CD4-positive, alpha-beta T cell treated with Interleukin-15 for 1 hour (primary cell): ENCODE measurements at regions not wholly inside any gene's neighbourhood (a gene's known extent, or its start where the extent isn't known, plus 50 kb on each side); places are given as distances from the start of the nearest gene placed in this dataset.
"Not testable (repeated sequence)": the region's sequence is repeated elsewhere in the genome, so short reads cannot be mapped to it uniquely, and the experiment has no call there.

Experiments
- DNase-seq: peaks from one replicate; pipeline ENCODE4 v3.0.0-alpha.2; 2020

DNA sequence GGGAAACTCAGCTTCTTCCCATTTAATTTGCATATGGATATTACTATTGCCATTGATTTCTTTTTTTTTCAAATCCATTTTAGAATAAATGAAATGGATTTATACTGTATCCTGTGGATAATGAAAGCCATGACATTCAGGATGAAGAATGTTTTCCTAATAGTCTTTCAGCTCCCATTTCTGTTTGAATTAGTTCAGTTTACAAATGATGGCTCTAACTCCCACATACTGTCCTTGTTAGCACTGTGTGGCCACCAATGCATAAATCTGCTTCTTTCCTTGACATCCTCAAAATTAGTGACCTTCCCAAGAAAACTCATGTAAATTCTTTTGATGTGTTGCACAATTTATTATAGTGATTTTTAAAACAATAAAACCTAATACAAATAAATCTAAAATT lies 693.2 kb upstream of the GJE1 start:
- DNase-seq, result no peak

DNA sequence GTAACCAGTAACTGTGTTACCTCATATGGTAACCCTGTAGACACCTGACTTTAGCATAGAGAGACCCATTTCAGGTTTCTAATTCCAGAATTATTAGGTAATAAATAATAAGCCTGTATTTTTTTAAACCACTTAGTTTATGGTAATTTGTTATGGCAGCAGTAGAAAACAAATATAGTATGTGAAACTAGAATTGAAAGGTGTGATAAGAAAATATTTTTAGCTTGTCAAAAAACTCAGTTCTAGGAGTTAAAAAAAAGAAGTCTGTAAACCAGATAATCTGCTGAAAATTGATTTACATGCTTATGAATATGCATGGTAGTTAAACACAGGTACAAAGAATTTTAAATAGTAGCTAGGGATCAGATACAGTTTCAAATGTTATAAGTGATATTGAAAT lies 695.0 kb upstream of the GJE1 start:
- no peak for DNase-seq

DNA sequence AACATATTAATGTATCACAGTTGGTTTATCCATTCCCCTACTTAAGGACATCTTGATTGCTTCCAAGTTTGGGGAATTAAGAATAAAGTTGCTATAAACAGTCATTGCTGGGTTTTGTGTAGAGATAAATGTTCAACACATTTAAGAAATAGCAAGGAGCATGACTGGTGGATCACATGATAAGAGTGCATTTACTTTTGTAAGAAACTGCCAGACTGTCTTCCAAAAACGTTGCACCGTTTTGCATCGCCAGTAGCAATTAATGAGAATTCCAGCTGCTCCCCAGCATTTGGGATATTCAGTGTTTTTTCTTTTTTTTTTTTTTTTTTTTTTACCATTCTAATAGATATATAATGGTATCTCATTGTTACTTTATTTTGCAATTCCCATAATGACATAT lies 695.7 kb upstream of the GJE1 start:
- DNase-seq, result no peak

DNA sequence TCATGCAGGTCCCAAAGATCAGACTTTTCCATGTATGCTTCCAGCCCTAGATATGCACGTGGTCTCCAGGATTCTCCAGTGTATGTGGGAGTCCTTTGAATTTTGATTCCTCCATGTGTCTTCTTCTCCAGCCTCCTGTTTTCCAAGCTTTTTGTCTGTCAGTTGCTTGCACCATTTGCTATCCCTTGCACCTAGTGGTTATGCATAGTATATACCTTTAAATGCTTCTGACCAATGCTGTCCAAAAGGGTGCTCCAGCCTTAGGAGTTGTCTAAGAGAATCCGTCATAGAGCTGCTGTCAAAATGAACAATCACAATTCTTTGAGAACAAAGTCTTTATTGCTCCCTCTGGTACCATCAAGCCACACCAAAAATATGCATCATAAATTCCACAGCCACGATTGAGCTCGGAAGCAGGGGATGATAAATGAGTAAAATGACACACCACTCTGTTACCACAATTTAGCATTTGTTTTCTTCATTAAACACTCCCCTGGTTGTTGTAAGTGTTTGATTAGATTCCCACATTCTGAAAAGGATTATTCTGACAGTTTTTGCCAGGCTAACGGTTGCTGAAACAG lies 706.2 kb upstream of the GJE1 start:
- DNase-seq, result no peak

DNA sequence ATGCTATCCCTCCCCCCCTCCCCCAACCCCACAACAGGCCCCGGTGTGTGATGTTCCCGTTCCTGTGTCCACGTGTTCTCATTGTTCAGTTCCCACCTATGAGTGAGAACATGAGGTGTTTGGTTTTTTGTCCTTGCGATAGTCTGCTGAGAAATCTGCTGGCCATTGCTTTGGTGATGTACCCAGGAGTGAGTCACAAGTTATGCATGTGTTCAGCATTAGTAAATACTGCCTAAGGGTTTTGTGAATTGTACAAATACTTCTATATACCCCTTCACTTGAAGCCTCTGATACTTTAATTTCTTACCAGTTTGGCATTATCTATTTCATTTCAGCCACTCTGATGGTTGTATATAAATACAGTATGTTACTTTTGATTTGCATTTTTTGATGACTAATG lies 711.3 kb upstream of the GJE1 start:
- DNase-seq, result no peak

DNA sequence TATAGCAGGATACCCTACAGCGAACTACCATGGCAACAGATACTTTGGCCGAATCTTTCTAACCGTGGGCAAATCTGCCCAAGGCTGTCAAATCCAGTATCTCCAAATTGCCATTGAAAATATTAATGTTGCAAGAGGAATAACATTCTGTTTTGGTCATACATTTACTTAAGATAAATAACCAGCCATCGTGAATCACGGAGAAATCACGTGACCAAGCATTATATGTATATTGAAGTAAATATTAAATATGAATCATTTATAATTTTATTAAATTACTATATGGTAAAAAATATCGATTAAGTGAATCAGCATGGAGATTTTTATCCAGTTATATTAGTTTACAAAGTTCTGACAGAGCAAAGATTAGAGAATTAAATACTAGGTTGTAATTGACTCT lies 714.6 kb upstream of the GJE1 start:
- DNase-seq, result no peak

DNA sequence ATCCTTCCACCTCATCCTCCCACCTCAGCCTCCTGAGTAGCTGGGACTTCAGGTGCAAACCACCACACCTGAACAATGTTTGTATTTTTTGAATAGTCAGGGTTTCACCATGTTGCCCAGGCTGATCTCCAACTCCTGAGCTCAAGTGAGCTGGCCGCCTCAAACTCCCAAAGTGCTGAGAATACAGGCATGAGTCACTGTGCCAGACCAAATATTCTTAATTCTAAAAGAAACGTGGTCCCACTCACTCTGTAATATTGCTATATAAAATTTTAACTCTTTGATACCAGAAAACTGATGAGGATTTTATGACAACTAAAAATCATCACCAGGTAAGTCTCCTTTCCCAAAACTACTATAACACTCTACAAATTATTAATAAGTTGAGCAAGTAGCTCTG lies 716.8 kb upstream of the GJE1 start:
- no peak for DNase-seq

DNA sequence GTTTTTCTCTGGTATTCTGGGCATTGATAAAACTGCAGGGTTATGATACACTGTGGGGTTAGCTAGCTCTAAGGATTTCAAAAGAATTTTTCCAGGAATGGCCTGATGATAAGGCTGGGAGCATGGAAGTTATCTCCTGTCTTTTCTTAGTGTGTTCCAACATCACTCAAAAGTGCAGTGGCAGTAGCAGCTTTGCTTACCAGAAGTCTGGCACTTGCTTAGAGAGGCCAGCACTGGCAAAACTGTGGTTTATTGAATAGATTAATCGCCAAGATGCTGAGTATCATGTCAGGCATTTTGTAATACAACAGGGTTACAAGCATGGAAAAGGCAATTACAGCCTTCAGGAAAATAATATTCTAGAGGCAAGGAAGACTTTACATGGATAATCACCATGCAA lies 719.5 kb upstream of the GJE1 start:
- no peak for DNase-seq

DNA sequence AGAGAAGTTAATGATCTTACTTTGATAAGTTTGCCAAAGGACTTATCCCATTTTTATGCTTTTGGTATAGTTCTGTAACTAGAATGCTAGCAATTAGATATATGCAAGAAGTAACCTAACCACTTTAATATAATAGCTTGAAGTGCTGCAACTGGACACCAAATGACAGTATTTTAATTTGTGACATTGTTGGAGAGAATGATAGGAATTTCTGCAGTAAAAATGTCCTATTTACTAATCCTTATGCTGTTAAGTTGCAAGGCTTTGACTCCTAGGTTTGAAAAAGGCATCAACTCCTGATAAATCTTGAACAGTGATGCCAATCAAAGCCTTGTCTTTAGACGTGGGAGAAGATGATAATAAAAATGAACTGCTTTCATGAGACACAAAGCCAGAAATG lies 726.0 kb upstream of the GJE1 start:
- DNase-seq, result no peak

DNA sequence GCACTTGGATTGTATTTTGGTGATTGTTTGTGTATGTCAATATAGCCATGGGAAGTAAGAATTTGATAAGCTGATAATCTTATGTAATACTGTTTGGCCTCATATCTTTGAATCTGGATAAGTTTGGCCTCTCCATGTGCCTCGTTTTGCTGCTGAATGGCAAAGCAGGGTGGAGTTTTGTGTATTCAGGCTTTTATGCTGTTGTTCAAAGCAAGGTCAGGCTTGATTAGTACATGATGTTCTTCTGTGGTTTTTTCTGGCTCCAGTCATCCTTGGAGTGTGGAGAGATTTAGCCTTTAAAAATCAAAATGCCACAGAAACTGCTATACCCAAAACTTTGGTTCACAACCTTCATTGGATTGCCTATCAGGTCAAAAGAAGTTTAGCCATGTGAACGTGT lies 728.9 kb upstream of the GJE1 start:
- DNase-seq, result no peak

DNA sequence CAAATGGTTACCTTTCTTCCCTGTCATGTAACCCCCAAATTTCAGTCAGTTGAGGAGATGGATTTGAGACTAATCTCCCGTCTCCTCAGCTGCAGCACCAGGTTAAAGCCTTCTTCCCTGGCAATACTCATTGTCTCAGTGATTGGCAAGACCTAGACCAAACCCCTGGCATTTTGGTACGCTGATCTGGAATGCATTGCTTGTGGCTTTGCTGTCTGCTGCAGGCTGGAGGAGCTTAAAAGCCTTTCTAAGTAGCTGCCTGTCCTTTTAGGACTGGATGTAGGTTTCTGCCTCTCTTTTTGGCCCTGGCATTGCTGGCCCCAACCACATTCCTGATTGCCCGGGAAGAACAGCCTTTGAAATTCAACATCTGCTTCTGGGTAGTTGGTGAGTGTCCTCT lies 729.6 kb upstream of the GJE1 start:
- no peak for DNase-seq

DNA sequence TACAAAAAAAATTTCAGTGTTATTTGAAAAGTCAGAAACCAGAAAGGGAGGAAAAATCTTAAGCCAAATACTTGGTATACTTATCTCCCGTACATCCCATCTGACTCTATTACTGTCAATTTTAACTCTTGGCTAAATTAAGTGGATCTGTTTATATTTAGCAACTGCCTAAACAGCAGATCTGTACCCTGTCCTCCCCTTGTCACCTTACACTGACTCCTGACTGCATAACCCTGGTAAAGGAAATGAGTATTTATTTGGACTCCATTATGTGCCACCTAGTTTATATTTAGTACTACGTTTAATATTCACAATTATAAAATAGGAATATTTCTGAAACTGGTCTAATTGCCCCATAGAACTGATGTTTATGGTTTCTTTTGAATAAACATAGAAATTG lies 730.2 kb upstream of the GJE1 start:
- DNase-seq, result no peak

DNA sequence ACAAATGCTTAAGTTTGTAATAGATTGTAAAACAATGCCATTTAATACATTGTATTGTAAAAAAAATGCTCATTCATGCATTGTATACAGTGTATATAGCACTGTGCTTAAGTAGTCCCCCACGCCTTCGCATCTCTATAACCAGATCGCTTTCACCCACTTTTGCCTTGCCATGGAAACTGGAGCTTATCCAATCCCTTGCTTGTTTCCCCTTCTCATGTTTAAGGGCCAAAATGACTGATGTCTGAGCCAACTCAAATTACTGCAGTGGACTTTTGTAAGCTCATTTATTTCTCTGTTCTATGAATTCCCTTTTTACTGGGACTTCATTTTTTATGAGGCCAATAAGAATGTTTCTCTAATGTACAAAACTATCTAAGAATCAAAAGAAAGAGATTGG lies 730.9 kb upstream of the GJE1 start:
- DNase-seq, result no peak

DNA sequence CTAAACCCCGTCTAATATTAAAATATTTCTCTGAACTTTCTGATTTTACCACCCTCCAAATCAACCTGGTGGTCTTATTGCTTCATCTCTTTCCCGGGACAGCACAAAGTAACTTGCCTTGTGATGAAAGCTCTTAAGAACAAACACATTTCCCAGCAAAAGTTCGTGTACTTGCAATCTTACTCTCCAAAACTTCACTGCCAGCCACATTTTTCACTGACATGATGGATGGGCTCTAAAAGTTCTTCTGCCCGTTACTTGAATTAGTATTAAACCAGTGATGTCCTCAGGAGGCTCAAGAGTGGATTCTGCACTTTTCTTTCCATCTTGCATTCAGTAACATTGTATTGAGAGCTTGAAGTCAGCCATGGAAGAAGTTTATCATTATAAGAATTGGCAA lies 731.6 kb upstream of the GJE1 start:
- no peak for DNase-seq

DNA sequence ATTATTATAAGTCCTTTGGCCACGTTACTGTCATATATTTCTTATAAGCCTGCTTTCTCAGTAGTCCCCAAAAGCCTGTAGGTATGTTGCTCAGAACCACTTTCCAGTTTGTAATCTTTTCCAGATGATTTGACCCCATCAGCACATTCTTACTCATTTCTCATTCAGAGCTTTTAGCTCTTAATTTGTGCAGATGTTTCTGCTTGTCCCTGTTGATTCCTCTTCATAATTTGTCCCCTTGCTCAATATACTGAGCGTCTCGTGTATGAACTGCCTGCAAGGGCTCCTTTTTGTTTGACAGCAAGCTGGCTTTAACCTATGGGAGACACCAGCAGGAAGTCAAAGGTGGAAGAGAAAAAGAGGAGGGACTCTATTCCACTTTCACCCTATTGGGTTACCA lies 733.8 kb upstream of the GJE1 start:
- no peak for DNase-seq

DNA sequence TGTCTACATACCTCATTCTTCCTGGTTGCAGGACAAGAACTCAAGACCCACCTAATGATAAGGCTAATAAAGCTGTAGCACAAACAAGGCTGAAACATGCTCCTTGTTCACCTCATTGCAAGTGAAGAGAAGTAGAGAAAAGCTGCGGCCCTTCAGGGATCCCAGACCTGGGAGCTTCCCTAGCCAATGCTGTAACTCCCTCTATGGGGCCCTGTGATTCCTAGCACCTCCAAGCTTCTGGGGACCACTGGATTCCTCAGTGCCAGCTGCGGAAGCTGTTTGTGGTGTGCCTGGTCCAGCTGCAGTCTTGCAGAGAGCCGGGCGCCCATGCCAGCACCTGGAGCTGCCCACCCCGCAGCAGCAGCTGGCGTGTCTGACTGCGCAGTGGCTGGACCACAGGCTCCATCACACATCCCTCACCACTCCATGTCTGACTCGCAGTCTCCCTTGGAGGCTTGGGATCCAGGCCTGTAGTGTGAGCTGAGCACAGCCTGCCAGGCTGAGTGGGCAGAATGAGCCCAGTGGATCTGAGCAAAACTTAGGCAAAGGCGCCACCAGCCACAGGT lies 737.2 kb upstream of the GJE1 start:
- no peak for DNase-seq

DNA sequence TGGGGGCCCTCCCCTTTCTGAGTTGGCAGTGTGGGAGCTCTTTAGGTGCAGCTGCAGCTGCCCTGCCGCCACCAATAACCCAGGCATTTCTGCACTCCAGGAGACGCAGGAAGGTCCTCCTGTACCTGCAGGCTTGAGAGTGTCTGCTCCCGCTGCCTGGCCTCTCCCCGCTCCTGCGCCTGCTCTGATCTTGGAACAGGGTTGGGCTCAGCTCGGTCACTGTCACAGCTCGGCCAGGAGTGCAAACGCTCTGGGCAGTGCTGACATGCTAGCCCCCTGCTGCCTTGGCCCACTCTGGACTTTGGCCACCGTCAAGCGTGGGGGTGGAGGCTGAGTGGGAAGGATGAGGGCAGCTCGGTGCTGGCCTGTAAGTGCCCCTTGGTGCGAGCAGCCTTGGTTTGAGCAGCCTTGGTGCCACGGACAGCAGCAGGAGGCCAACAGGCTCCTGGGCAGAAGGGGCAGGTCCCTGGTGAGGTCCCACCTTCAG lies 738.1 kb upstream of the GJE1 start:
- no peak for DNase-seq

DNA sequence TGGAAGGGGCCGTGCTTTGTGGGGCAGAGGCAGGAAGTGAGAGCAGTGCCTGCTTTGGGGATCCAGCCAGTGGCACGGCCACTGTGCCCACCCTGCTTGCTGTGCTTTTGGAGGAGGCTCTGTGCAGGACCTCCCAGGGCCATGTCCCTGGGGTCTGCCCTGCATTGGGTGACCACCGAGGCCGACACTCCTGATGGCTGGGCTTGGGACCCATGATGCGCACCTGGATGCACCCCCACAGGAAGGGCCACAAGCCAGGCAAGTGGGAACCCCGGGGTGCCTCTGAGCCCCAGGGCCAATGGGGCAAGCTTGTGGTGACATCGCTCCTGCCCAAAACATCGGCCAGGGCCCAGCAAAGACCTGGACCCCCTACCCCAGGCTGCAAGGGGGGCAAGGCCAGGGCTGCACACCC lies 738.6 kb upstream of the GJE1 start:
- DNase-seq, result no peak

DNA sequence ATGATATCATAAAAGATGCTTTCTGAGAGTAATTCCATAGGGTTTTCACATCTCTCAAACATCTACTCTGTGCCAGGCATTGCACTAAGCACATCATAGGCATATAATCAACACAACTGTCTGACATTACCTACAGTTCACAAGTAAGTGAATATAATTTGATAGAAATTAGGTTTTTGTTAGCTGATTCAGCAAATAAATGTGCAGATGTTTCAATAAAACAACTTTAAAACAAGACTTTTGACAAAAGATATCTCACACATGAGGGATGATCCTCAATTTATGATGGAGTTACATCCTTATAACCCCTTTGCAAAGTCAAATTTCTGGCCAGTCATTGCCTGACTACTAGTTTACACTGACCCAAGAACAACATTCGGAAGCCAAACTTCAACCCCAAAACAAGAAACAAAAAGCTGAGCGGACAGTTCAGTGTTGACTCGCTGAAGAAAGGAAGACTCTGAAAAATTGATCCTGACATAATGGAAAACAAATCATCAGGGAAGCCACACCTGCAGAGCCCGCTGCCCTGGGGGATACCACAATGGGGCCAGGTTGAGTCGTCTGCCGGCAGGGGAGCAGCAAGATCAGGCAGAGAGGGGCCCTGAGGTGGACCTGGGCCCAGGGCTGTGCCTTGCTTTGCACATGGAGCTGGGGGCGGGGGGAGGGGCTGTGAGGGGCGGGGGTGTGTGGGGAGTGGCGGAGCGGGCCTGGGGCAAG lies 739.2 kb upstream of the GJE1 start:
- no peak for DNase-seq

DNA sequence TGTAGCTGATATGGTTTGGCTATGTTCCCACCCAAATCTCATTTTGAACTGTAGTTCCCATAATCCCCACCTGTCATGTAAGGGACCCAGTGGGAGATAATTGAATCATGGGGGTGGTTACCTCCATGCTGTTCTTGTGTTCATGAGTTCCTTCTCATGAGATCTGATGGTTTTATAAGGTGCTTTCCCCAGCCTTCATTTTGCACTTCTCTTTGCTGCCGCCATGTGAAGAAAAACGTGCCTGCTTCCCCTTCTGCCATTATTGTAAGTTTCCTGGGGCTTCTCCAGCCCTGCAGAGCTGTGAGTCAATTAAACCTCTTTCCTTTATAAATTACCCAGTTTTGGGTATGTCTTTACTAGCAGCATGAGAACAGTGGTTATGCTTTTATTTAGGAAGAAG lies 741.6 kb upstream of the GJE1 start:
- not testable (repeated sequence) for DNase-seq

DNA sequence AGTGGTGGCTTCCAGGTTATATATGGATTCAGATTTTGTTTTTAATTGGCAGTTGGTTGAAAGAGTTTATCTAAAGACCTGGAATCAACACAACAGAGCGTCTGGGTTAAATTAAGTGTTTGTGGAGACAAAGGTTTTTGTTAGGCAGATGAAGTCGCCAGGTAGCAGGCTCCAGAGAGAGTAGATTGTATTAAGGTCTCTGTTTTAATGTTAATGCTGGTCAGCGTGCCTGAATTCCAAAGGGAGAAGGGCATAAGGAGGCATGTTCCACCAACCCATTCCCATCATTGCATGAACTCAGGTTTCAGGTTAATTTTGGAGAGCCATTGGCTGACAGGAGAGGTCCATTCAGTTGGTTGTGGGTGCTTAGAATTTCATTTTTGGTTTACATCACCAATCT lies 744.1 kb upstream of the GJE1 start:
- DNase-seq, result no peak

DNA sequence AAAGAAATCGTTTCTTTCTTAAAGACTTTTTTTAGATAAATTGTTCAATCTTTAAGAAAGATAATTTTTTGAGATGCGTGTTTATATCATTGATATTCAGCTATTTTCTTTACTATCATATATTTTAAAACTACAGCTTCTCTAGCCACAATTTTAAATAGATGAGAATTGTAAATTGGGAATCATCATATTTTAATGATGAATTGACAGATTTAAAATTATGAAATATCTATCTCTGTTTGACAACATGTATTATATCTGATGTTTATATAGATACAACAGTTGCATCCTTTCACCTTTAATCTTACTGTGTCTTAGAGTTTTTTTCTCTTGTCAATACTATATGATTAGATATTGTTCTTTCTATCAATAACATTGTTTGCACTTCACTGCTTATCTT lies 762.3 kb upstream of the GJE1 start:
- no peak for DNase-seq

DNA sequence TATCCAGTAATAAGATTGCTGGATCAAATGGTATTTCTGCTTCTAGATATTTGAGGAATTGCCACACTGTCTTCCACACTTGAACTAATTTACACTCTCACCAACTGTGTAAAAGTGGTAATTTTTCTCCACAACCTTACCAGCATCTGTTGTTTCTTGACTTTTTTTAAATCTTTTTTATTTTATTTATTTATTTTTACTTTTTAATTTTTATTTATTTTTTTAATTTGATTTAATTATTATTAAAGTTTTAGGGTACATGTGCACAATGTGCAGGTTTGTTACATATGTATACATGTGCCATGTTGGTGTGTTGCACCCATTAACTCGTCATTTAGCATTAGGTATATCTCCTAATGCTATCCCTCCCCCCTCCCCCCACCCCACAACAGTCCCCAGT lies 765.9 kb upstream of the GJE1 start:
- DNase-seq, result not testable (repeated sequence)

DNA sequence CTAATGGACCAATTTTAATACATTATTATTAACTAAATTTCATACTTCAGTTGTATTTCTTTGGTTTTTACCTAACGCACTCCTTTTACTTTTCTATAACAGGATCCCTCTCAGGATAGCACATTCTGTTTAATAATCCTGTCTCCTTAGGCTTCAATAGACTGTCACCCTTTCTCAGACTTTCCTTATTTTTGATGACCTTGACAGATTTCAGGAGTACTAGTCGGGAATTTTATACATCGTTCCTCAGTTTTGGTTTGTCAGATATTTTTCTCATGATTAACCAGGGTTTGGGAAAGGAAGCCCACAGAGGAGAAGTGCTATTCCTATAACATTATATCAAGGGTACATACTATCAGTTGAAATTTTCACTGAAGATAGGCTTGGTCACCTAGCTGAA lies 768.0 kb upstream of the GJE1 start:
- DNase-seq, result no peak

DNA sequence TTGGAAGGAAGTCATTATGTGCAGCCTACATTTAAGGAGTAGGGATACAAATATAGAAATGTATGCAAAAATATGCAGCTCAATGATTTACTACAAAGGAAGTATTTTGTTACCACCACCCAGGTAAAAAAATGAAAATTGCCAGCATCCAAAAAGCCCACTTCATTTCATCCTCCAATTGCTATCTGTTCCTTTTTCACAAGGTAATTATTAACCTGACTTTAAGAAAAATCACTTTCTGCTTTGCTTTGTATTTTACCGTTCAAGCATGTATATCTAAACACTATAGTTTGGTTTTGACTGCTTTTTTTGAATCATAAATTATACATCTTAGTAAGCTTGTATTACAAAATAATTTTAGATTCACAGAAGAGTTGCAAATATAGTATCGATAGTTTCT lies 768.5 kb upstream of the GJE1 start:
- no peak for DNase-seq
